ENCODE measurements at regions not wholly inside any gene's neighbourhood (a gene's known extent, or its start where the extent isn't known, plus 50 kb on each side); places are given as distances from the start of the nearest gene placed in this dataset.

DNA sequence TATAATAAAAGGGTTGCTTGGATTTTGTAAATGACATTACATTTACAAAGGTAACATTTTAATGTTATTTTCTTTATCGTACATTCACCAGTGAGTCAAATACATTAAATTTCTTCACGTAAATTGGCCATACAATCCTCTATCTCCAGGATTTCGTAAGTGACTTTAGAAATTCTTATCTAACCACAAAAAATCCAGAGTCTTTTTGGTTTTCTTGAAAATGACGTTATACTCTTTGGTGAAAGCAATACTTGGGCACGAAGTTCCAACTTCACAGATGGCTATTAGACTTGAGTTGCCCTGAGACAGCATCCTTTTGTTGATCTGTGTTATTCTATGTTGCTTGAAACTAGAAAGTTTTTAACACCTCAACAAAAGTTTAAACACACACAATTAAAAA lies 87.4 kb upstream of the CDH10 start:
- TF ChIP-seq POLR2A (IDR thresholded peaks at IDR 0.05), result no peak
- TF ChIP-seq, protein P1, sequence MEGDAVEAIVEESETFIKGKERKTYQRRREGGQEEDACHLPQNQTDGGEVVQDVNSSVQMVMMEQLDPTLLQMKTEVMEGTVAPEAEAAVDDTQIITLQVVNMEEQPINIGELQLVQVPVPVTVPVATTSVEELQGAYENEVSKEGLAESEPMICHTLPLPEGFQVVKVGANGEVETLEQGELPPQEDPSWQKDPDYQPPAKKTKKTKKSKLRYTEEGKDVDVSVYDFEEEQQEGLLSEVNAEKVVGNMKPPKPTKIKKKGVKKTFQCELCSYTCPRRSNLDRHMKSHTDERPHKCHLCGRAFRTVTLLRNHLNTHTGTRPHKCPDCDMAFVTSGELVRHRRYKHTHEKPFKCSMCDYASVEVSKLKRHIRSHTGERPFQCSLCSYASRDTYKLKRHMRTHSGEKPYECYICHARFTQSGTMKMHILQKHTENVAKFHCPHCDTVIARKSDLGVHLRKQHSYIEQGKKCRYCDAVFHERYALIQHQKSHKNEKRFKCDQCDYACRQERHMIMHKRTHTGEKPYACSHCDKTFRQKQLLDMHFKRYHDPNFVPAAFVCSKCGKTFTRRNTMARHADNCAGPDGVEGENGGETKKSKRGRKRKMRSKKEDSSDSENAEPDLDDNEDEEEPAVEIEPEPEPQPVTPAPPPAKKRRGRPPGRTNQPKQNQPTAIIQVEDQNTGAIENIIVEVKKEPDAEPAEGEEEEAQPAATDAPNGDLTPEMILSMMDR (IDR thresholded peaks at IDR 0.05 in 8 of 11, conservative IDR thresholded peaks at IDR 0.05 in 3 of 11), result no peak
- TF ChIP-seq POLR2AphosphoS5 (IDR thresholded peaks at IDR 0.05), result no peak
